Pancreas (tissue), 10 donors: ENCODE measurements at regions not wholly inside any gene's neighbourhood (a gene's known extent, or its start where the extent isn't known, plus 50 kb on each side); places are given as distances from the start of the nearest gene placed in this dataset.
A peak's percentile ranks its signal among the peaks of the same experiment; 100 is the strongest.
"Not testable (repeated sequence)": the region's sequence is repeated elsewhere in the genome, so short reads cannot be mapped to it uniquely, and the experiment has no call there.

Source experiments
- ATAC-seq, 4 donors: fragments of 200-7000 bp; cut with Tn5 transposase; one replicate each; pipeline versions ENCODE4 v1.8.0 to v1.9.1; 2020; ENCODE audit warnings: mild to moderate bottlenecking in 4 of 4, moderate library complexity in 4 of 4
- DNase-seq, 6 donors: peaks; one replicate each; pipeline ENCODE4 v3.0.0-alpha.2; 2020
- FAIRE-seq: peaks from 2 replicates; lab custom pipeline; 2012; peaks lifted over from hg19 to GRCh38; lab: Jason Lieb, UNC
- H3K27ac ChIP-seq, 4 donors: fragments of 200-600 bp; sonication (generic); 1 replicate in 3 of 4; 2 replicates in 1 of 4; pipeline versions ENCODE4 v1.5.0 to v1.8.0; 2020
- H3K27me3 ChIP-seq, 4 donors: fragments of 200-600 bp; one replicate each; pipeline ENCODE4 v1.8.0; 2021
- H3K36me3 ChIP-seq, 3 donors: fragments of 200-600 bp; sonication (generic) in 1 of 3; one replicate each; pipeline versions ENCODE4 v1.5.0 to v1.8.0; 2020 to 2021
- H3K4me1 ChIP-seq, 3 donors: fragments of 200-600 bp; one replicate each; pipeline ENCODE4 v1.8.0; 2021
- H3K4me3 ChIP-seq, 4 donors: fragments of 200-600 bp; sonication (generic) in 2 of 4; one replicate each; pipeline versions ENCODE4 v1.5.0 to v1.8.0; 2020 to 2021
- H3K9me3 ChIP-seq, 4 donors: fragments of 200-600 bp; one replicate each; pipeline ENCODE4 v1.8.0; 2021
- WGBS, 2 donors: extraction: QIAGEN DNeasy Blood & Tissue Kit; methylation state at CpG; one replicate each; pipeline ENCODE4 v1.1.7; 2013; 5-methylcytosine and 5-hydroxymethylcytosine counted together
- intact Hi-C, 3 donors: fragments of 100-400 bp; cut with DNase I; formaldehyde crosslinking; loops; one replicate each; pipeline versions ENCODE4 v1.11.1 to v1.14.2; 2022
- TF ChIP-seq, protein P1 (sequence below), 4 donors: fragments of 200-600 bp; sonication (generic) in 3 of 4; IDR thresholded peaks; one replicate each; pipeline versions ENCODE4 v1.5.0 to v1.8.0; 2021; ENCODE audit warnings: antibody characterized with exemption in 4 of 4
- donor health status: healthy with polysubstance abuse.
- donor health status: DM: no; HTN: no; CAD: no; lungs with moderate emphysema.
- donor health status: DM: no; HTN: no; CAD: no.
- donor health status: control.
- donor health status: control.
- donor health status: Bipolar disorder and iron deficiency.
- donor health status: DM: yes; HTN: yes; CAD: no.
- donor health status: DM: no; HTN: no; CAD: no.
- donor health status: DM: no; HTN: no; CAD: no.
- donor health status: DM: yes; HTN: yes; CAD: no.

DNA sequence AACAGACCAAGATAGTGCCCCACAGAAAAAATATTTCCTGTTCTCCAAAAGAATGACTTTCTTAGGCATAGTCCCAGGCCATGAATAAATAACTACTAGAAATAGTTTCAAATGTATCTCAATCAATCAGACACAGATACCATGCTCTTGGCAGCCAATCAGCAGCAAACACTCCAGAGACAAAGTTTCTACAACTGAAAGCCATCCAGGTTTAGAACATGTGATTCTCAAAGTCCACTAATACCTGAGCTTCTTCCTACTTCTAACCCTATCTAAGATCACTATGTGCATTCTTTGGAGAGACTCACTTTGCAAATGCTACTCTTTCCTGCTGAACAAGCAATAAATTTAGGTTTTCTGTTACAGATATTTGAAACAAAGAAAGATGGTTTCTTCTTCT is 425.8 kb upstream of the GRIN3A start:
- ATAC-seq: no peak
- Histone ChIP-seq H3K9me3 (no peaks in the 10 kb centered on the region), H3K4me1 (no peaks in the 10 kb centered on the region), H3K27me3 (no peaks in the 10 kb centered on the region), H3K4me3 (no peak overlapping the region), H3K36me3 (no peaks in the 10 kb centered on the region), H3K27ac (no peak overlapping the region)
- intact Hi-C loops: no loop called here
- no peak for FAIRE-seq
- no peak for DNase-seq
- TF ChIP-seq, protein P1, sequence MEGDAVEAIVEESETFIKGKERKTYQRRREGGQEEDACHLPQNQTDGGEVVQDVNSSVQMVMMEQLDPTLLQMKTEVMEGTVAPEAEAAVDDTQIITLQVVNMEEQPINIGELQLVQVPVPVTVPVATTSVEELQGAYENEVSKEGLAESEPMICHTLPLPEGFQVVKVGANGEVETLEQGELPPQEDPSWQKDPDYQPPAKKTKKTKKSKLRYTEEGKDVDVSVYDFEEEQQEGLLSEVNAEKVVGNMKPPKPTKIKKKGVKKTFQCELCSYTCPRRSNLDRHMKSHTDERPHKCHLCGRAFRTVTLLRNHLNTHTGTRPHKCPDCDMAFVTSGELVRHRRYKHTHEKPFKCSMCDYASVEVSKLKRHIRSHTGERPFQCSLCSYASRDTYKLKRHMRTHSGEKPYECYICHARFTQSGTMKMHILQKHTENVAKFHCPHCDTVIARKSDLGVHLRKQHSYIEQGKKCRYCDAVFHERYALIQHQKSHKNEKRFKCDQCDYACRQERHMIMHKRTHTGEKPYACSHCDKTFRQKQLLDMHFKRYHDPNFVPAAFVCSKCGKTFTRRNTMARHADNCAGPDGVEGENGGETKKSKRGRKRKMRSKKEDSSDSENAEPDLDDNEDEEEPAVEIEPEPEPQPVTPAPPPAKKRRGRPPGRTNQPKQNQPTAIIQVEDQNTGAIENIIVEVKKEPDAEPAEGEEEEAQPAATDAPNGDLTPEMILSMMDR (IDR thresholded peaks at IDR 0.05): no peak

DNA sequence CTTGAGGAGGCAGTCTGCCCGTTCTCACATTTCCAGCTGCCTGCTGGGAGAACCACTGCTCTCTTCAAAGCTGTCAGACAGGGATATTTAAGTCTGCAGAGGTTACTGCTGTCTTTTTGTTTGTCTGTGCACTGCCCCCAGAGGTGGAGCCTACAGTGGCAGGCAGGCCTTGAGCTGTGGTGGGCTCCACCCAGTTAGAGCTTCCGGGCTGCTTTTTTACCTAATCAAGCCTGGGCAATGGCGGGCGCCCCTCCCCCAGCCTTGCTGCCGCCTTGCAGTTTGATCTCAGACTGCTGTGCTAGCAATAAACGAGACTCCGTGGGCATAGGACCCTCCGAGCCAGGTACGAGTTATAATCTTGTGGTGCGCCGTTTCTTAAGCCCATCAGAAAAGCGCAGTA is 414.6 kb upstream of the GRIN3A start:
- DNase-seq, H3K27me3 ChIP-seq, H3K36me3 ChIP-seq, H3K9me3 ChIP-seq, H3K27ac ChIP-seq, intact Hi-C loops, H3K4me3 ChIP-seq, ATAC-seq, H3K4me1 ChIP-seq, FAIRE-seq: not testable (repeated sequence)
- WGBS, 2 donors: 66 to 71% methylated on average over 11 to 12 of the region's 12 CpGs

DNA sequence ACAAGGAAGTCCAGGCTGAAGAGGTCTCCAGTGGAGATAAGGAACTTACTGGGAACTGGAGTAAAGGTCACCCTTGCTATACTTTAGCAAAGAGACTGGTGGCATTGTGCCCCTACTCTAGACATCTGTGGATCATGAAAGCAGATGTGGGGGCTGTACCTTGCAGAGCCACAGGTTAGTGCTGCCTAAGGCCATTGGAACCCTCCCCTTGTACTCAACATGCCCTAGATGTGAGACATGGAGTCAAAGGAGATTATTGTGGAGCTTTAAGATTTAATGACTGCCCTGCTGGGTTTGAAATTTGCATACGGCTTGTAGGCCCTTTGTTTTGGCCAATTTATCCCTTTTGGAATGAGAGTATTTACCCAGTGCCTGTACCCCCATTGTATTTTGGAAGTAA is 397.3 kb upstream of the GRIN3A start:
- Histone ChIP-seq H3K27me3 (no peaks in the 10 kb centered on the region), H3K36me3 (no peaks in the 10 kb centered on the region), H3K9me3 (no peaks in the 10 kb centered on the region), H3K4me1 (no peaks in the 10 kb centered on the region), H3K4me3 (no peak overlapping the region), H3K27ac (no peak overlapping the region)
- intact Hi-C loops: no loop called here
- FAIRE-seq (no peak), ATAC-seq (no peak), DNase-seq (no peak)
- TF ChIP-seq, protein P1 (IDR thresholded peaks at IDR 0.05): no peak
- 0% methylated on average over 1 of the region's 1 CpG for WGBS, 2 donors

- H3K4me1 ChIP-seq: no peaks in the 10 kb centered on the region
- DNase-seq: peak in 1 of 6 donors; percentile 19
- no peak overlapping the region for H3K4me3 ChIP-seq
- H3K9me3 ChIP-seq: no peaks in the 10 kb centered on the region
- FAIRE-seq: no peak
- intact Hi-C loops: no loop called here
- no peaks in the 10 kb centered on the region for H3K36me3 ChIP-seq
- WGBS, 2 donors: 75 to 79% methylated on average over 3 of the region's 3 CpGs
- no peaks in the 10 kb centered on the region for H3K27me3 ChIP-seq
- no peak for ATAC-seq
- H3K27ac ChIP-seq: no peak overlapping the region
- TF ChIP-seq, protein P1 (IDR thresholded peaks at IDR 0.05): no peak
Observed at GRCh38 chr9:102124465-102124864, 386.0 kb upstream of the GRIN3A start.

DNA sequence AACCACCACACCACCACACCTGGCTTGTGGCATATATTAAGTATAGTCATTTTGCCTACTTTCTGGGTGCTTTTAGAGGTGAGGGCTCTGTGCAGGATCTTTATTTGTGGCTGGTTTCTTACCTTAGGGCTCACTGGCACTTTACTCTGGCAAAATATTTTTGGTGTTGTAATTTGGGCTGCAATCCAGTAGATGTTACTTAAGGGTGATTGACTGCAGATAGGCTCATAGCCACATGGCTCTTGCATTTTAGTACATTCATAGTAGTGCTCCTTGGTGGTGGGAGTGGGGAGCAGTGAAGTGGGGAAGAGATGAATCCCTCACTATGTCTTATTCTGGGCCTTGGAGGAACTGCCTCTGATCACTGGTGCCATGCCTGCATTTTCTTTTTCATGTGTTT is 376.1 kb upstream of the GRIN3A start:
- no peak overlapping the region for H3K27ac ChIP-seq
- FAIRE-seq (no peak), DNase-seq (no peak), ATAC-seq (no peak)
- no peaks in the 10 kb centered on the region for H3K9me3 ChIP-seq
- no peaks in the 10 kb centered on the region for H3K27me3 ChIP-seq
- intact Hi-C loops: no loop called here
- no peaks in the 10 kb centered on the region for H3K36me3 ChIP-seq
- no peaks in the 10 kb centered on the region for H3K4me1 ChIP-seq
- no peak overlapping the region for H3K4me3 ChIP-seq
- TF ChIP-seq, protein P1 (IDR thresholded peaks at IDR 0.05): no peak

DNA sequence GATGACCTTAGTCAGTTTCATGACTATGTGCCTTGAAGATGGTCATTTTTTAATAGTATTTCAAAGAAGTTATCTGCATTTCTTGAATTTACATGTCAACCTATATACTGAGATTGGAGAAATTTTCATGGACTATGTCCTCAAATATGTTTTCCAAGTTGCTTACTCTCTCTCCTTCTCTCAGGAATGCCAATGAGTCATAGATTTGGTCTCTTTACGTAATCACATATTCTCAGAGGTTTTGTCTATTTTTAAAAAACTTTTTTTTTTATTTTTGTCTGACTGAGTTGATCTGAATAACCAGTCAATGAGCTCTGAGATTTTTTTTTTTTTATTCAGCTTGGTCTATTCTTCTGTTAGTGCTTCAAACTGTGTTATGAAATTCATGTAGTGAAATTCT is 374.7 kb upstream of the GRIN3A start:
- TF ChIP-seq, protein P1 (IDR thresholded peaks at IDR 0.05): no peak

More for the DNA sequence above, 374.7 kb upstream of the GRIN3A start:
- no peaks in the 10 kb centered on the region for H3K36me3 ChIP-seq
- H3K4me1 ChIP-seq: no peaks in the 10 kb centered on the region
- H3K27ac ChIP-seq: no peak overlapping the region
- H3K9me3 ChIP-seq: no peaks in the 10 kb centered on the region
- H3K27me3 ChIP-seq: no peaks in the 10 kb centered on the region
- no peak for DNase-seq
- no peak overlapping the region for H3K4me3 ChIP-seq
- WGBS, 2 donors: 73 to 81% methylated on average over 1 of the region's 1 CpG
- FAIRE-seq: no peak
- intact Hi-C loops: no loop called here
- ATAC-seq: no peak
